Uterus (tissue), 2 donors: ENCODE measurements at regions not wholly inside any gene's neighbourhood (a gene's known extent, or its start where the extent isn't known, plus 50 kb on each side); places are given as distances from the start of the nearest gene placed in this dataset.

ENCODE experiments used
- POLR2A ChIP-seq, 2 donors: fragments of 450-650 bp; IDR thresholded peaks; one replicate each; pipeline ENCODE4 v1.6.1; 2016; ENCODE audit warnings: antibody characterized with exemption in 2 of 2, mild to moderate bottlenecking in 1 of 2, moderate library complexity in 1 of 2
- TF ChIP-seq, protein P1 (sequence below), 4 experiments: fragments of 200-600 bp in 2 of 4; fragments of 450-650 bp in 2 of 4; sonication (generic) in 2 of 4; IDR thresholded peaks; one replicate each; pipeline ENCODE4 v1.5.1; 2016 to 2019; ENCODE audit warnings: antibody characterized with exemption in 4 of 4, mild to moderate bottlenecking in 2 of 4, moderate library complexity in 1 of 4

DNA sequence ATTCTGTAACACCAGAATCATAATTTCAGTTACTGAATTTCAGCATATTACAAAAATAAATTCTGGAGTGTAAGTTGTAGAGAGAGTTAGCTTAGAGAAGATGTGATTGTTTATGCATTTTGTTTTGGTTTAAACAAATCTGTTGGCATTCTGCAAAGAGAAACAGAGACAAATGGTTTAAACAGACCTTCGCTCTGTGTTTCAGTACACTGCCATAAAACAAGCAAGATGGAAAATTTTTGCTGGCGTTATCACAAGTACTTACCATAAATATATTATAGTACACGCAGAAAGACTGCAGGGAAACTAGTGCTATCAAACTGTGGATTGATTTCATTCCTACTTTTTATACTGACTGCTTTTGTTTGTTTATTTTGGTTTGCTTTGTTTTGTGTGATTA lies 850.3 kb upstream of the FOXG1 start:
- TF ChIP-seq, protein P1, sequence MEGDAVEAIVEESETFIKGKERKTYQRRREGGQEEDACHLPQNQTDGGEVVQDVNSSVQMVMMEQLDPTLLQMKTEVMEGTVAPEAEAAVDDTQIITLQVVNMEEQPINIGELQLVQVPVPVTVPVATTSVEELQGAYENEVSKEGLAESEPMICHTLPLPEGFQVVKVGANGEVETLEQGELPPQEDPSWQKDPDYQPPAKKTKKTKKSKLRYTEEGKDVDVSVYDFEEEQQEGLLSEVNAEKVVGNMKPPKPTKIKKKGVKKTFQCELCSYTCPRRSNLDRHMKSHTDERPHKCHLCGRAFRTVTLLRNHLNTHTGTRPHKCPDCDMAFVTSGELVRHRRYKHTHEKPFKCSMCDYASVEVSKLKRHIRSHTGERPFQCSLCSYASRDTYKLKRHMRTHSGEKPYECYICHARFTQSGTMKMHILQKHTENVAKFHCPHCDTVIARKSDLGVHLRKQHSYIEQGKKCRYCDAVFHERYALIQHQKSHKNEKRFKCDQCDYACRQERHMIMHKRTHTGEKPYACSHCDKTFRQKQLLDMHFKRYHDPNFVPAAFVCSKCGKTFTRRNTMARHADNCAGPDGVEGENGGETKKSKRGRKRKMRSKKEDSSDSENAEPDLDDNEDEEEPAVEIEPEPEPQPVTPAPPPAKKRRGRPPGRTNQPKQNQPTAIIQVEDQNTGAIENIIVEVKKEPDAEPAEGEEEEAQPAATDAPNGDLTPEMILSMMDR (IDR thresholded peaks at IDR 0.05): no peak
- no peak for TF ChIP-seq POLR2A (IDR thresholded peaks at IDR 0.05)
